ENCODE measurements at regions not wholly inside any gene's neighbourhood (a gene's known extent, or its start where the extent isn't known, plus 50 kb on each side); places are given as distances from the start of the nearest gene placed in this dataset.

GRCh38 chr7:9856668-9857067 is 1117.0 kb upstream of the PHF14 start:
- TF ChIP-seq CTCF (IDR thresholded peaks at IDR 0.05): no peak
- TF ChIP-seq EP300 (IDR thresholded peaks at IDR 0.05): no peak

All from upper lobe of left lung (tissue), 4 donors.